ENCODE measurements at regions not wholly inside any gene's neighbourhood (a gene's known extent, or its start where the extent isn't known, plus 50 kb on each side); places are given as distances from the start of the nearest gene placed in this dataset.

GRCh38 chr11:19432370-19433061 lies 191.8 kb upstream of the E2F8 start:
- DNase-seq = peak in 2 of 3 donors; percentile 21 to 46
- Histone ChIP-seq H3K4me3 (no peak overlapping the region), H3K9ac (ENCODE audit: insufficient read depth in 1 of 2, low read length in 2 of 2) (no peak overlapping the region), H3K27me3 (ENCODE audit: control insufficient read depth in 3 of 3, insufficient read depth in 3 of 3, low read length in 2 of 3) (peaks cover 0 to 31% (median 0%) of the 10 kb centered on the region in 3 donors), H3K36me3 (ENCODE audit: control insufficient read depth in 4 of 4, insufficient read depth in 4 of 4, low read length in 4 of 4) (no peaks in the 10 kb centered on the region), H3K4me1 (ENCODE audit: control insufficient read depth in 5 of 5, insufficient read depth in 5 of 5, low read length in 5 of 5) (peaks cover 0 to 5% (median 0%) of the 10 kb centered on the region in 5 donors), H3K9me3 (ENCODE audit: control insufficient read depth in 4 of 4, insufficient read depth in 3 of 4, low read length in 3 of 4) (no peaks in the 10 kb centered on the region), H3K27ac (ENCODE audit: low read depth in 1 of 2, low read length in 1 of 2) (no peak overlapping the region)
- no peak for ATAC-seq (ENCODE audit: insufficient read depth, low FRiP score)
- TF ChIP-seq CTCF (IDR thresholded peaks at IDR 0.05; ENCODE audit: control extremely low read depth, extremely low read depth) = no peak
- 35 to 52% methylated on average over 3 of the region's 3 CpGs for WGBS, 2 donors

- WGBS, 2 donors = 68 to 75% methylated on average over 8 of the region's 8 CpGs
- no peak for TF ChIP-seq CTCF (IDR thresholded peaks at IDR 0.05; ENCODE audit: control extremely low read depth, extremely low read depth)
- H3K27ac ChIP-seq (ENCODE audit: low read depth in 1 of 2, low read length in 1 of 2) = peak overlapping the region in 1 of 2 donors; percentile 13
- no peaks in the 10 kb centered on the region for H3K9me3 ChIP-seq (ENCODE audit: control insufficient read depth in 4 of 4, insufficient read depth in 3 of 4, low read length in 3 of 4)
- peaks cover 0 to 27% (median 0%) of the 10 kb centered on the region in 3 donors for H3K27me3 ChIP-seq (ENCODE audit: control insufficient read depth in 3 of 3, insufficient read depth in 3 of 3, low read length in 2 of 3)
- H3K4me3 ChIP-seq = no peak overlapping the region
- H3K9ac ChIP-seq (ENCODE audit: insufficient read depth in 1 of 2, low read length in 2 of 2) = no peak overlapping the region
- ATAC-seq (ENCODE audit: insufficient read depth, low FRiP score) = no peak
- DNase-seq = no peak
- H3K36me3 ChIP-seq (ENCODE audit: control insufficient read depth in 4 of 4, insufficient read depth in 4 of 4, low read length in 4 of 4) = no peaks in the 10 kb centered on the region
- peaks cover 0 to 5% (median 0%) of the 10 kb centered on the region in 5 donors for H3K4me1 ChIP-seq (ENCODE audit: control insufficient read depth in 5 of 5, insufficient read depth in 5 of 5, low read length in 5 of 5)
Observed at GRCh38 chr11:19430754-19431398, 190.1 kb upstream of the E2F8 start.

DNA sequence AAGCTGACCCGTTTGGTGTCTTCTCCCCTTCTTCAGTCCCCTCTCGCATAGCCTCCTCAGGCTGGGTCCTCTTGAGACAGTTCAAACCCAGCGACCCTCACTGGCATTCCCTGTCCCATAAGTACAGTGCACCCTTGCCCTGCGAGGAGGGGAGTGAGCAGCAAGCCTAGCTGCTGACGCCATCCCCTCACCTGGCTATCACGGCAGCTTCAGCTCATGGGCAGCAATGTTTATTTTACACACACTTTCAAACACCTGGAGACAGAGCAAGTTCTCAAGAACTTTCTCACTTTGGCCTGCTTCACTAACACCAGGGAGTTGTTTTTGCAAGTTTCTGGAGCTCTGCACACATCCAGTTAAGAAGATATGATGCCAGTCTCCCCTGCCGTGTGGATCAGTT lies 189.6 kb upstream of the E2F8 start:
- no peak for ATAC-seq (ENCODE audit: insufficient read depth, low FRiP score)

More for the DNA sequence above, 189.6 kb upstream of the E2F8 start:
- Histone ChIP-seq H3K9me3 (ENCODE audit: control insufficient read depth in 4 of 4, insufficient read depth in 3 of 4, low read length in 3 of 4) (no peaks in the 10 kb centered on the region), H3K27me3 (ENCODE audit: control insufficient read depth in 3 of 3, insufficient read depth in 3 of 3, low read length in 2 of 3) (peaks cover 0 to 22% (median 0%) of the 10 kb centered on the region in 3 donors), H3K36me3 (ENCODE audit: control insufficient read depth in 4 of 4, insufficient read depth in 4 of 4, low read length in 4 of 4) (no peaks in the 10 kb centered on the region), H3K27ac (ENCODE audit: low read depth in 1 of 2, low read length in 1 of 2) (no peak overlapping the region), H3K4me1 (ENCODE audit: control insufficient read depth in 5 of 5, insufficient read depth in 5 of 5, low read length in 5 of 5) (peaks cover 0 to 5% (median 0%) of the 10 kb centered on the region in 5 donors), H3K4me3 (no peak overlapping the region), H3K9ac (ENCODE audit: insufficient read depth in 1 of 2, low read length in 2 of 2) (no peak overlapping the region)
- 74 to 81% methylated on average over 7 of the region's 7 CpGs for WGBS, 2 donors
- DNase-seq = no peak
- TF ChIP-seq CTCF (IDR thresholded peaks at IDR 0.05; ENCODE audit: control extremely low read depth, extremely low read depth) = no peak

Data from lung (tissue), 11 donors.